Activated CD8-positive, alpha-beta T cell treated with anti-CD3 and anti-CD28 coated beads for 36 hours (primary cell): ENCODE measurements at regions not wholly inside any gene's neighbourhood (a gene's known extent, or its start where the extent isn't known, plus 50 kb on each side); places are given as distances from the start of the nearest gene placed in this dataset.

Experiments used
- ATAC-seq: fragments of 200-7000 bp; cut with Tn5 transposase; one replicate; pipeline ENCODE4 v1.10.0; 2021; ENCODE audit warnings: mild to moderate bottlenecking, moderate library complexity
- CTCF ChIA-PET: fragments of 350-600 bp; sonication (Branson Sonifier 250); formaldehyde crosslinking; loops from one replicate; lab custom pipeline; 2021; ENCODE audit warnings: antibody characterized with exemption; lab: Charles Lee
- POLR2A ChIA-PET: fragments of 350-600 bp; sonication (Branson Sonifier 250); formaldehyde crosslinking; loops from one replicate; lab custom pipeline; 2021; ENCODE audit warnings: antibody characterized with exemption; lab: Charles Lee
- DNase-seq: peaks from one replicate; pipeline ENCODE4 v3.0.0-alpha.2; 2020
- H3K27ac Mint-ChIP-seq: one replicate; pipeline ENCODE4 v1.8.0; 2021; ENCODE audit warnings: mild to moderate bottlenecking, mixed read lengths
- H3K27me3 Mint-ChIP-seq: one replicate; pipeline ENCODE4 v1.8.0; 2021; ENCODE audit warnings: mixed read lengths
- H3K36me3 Mint-ChIP-seq: one replicate; pipeline ENCODE4 v1.8.0; 2021; ENCODE audit warnings: low read depth, mixed read lengths
- H3K4me1 Mint-ChIP-seq: one replicate; pipeline ENCODE4 v1.8.0; 2021; ENCODE audit warnings: low read depth, mixed read lengths
- H3K4me3 Mint-ChIP-seq: one replicate; pipeline ENCODE4 v1.8.0; 2021; ENCODE audit warnings: mild to moderate bottlenecking, moderate library complexity, mixed read lengths
- H3K9me3 Mint-ChIP-seq: one replicate; pipeline ENCODE4 v1.8.0; 2021; ENCODE audit warnings: mixed read lengths
- intact Hi-C: fragments of 100-400 bp; cut with micrococcal nuclease; formaldehyde crosslinking; loops from one replicate; pipeline ENCODE4 v1.10.0; 2022
- TF ChIP-seq, protein P1 (sequence below): fragments of 200-600 bp; IDR thresholded peaks from one replicate; pipeline ENCODE4 v1.8.0; 2022; ENCODE audit warnings: antibody characterized with exemption, mild to moderate bottlenecking

- intact Hi-C loops = no loop called here
- TF ChIP-seq, protein P1, sequence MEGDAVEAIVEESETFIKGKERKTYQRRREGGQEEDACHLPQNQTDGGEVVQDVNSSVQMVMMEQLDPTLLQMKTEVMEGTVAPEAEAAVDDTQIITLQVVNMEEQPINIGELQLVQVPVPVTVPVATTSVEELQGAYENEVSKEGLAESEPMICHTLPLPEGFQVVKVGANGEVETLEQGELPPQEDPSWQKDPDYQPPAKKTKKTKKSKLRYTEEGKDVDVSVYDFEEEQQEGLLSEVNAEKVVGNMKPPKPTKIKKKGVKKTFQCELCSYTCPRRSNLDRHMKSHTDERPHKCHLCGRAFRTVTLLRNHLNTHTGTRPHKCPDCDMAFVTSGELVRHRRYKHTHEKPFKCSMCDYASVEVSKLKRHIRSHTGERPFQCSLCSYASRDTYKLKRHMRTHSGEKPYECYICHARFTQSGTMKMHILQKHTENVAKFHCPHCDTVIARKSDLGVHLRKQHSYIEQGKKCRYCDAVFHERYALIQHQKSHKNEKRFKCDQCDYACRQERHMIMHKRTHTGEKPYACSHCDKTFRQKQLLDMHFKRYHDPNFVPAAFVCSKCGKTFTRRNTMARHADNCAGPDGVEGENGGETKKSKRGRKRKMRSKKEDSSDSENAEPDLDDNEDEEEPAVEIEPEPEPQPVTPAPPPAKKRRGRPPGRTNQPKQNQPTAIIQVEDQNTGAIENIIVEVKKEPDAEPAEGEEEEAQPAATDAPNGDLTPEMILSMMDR = no peak
- H3K9me3 Mint-ChIP-seq = peaks cover 3% of the 10 kb centered on the region
- POLR2A ChIA-PET = interaction anchor here (0.7 kb wide), 1 partner anchor 568 kb away, joined by 3 read pairs; no protein-coding TSS in a partner anchor
- H3K27me3 Mint-ChIP-seq = no peaks in the 10 kb centered on the region
- no peak overlapping the region for H3K4me3 Mint-ChIP-seq
- no peaks in the 10 kb centered on the region for H3K36me3 Mint-ChIP-seq
- CTCF ChIA-PET = no interaction called here
- no peaks in the 10 kb centered on the region for H3K4me1 Mint-ChIP-seq
- no peak for ATAC-seq
- no peak for DNase-seq
- H3K27ac Mint-ChIP-seq = no peak overlapping the region
Measured at GRCh38 chr18:71673954-71674353, 870.2 kb downstream of the CBLN2 start.

- Mint-ChIP-seq H3K9me3 (peaks cover 2% of the 10 kb centered on the region), H3K27ac (no peak overlapping the region), H3K4me3 (no peak overlapping the region), H3K4me1 (no peaks in the 10 kb centered on the region), H3K36me3 (no peaks in the 10 kb centered on the region), H3K27me3 (no peaks in the 10 kb centered on the region)
- intact Hi-C loops = no loop called here
- ATAC-seq (no peak), DNase-seq (no peak)
- ChIA-PET CTCF (no interaction called here), POLR2A (interaction anchor here (0.7 kb wide), 1 partner anchor 569 kb away, joined by 3 read pairs; no protein-coding TSS in a partner anchor)
- TF ChIP-seq, protein P1 = no peak
Measured at GRCh38 chr18:71673498-71673897, 870.6 kb downstream of the CBLN2 start.

DNA sequence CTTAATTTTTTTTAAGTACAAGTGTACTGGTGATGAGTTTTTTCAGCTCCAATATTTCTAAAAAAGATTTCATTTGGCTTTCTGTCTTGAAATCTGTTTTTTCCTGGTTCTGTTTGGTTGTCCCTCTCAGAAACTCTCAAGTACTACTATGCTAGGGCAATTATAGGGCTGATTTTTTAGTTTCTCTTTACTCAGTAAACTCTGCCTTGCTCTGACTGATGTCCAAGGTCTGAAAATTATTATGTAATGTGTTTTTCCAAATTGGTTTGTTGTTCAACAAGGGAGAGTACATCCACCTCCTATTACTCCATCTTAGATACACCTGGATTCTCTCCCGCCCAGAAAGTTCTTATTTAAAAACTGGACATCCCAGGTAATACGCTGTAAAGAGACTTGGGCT, 877.7 kb downstream of the CBLN2 start:
- H3K36me3 Mint-ChIP-seq = no peaks in the 10 kb centered on the region
- intact Hi-C loops = no loop called here
- DNase-seq (no peak), ATAC-seq (no peak)
- CTCF ChIA-PET = no interaction called here
- no peak overlapping the region for H3K27ac Mint-ChIP-seq
- no peaks in the 10 kb centered on the region for H3K4me1 Mint-ChIP-seq
- H3K27me3 Mint-ChIP-seq = no peaks in the 10 kb centered on the region
- H3K4me3 Mint-ChIP-seq = no peak overlapping the region
- POLR2A ChIA-PET = no interaction called here
- TF ChIP-seq, protein P1 = no peak
- no peaks in the 10 kb centered on the region for H3K9me3 Mint-ChIP-seq

DNA sequence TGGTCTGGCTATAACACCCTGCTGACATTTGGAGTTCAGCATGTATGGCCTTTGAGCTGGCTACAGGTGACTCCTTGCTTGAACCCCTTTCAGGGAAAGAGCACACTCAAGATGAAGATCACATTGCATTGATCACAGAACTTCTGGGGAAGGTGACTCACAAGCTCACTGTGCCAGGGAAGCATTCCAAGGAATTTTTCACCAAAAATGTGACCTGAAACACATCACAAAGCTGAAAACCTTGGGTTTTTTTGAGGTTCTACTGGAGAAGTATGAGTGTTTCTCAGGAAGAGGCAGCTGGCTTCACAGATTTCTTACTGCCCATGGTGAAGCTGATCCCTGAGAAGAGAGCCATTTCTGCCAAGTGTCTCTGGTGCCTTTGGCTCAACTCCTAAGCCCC, 879.0 kb downstream of the CBLN2 start:
- Mint-ChIP-seq H3K4me3 (no peak overlapping the region), H3K9me3 (no peaks in the 10 kb centered on the region), H3K36me3 (no peaks in the 10 kb centered on the region), H3K27me3 (no peaks in the 10 kb centered on the region), H3K27ac (no peak overlapping the region), H3K4me1 (no peaks in the 10 kb centered on the region)
- intact Hi-C loops = no loop called here
- ChIA-PET POLR2A (no interaction called here), CTCF (no interaction called here)
- no peak for DNase-seq
- no peak for ATAC-seq
- TF ChIP-seq, protein P1 = no peak

- H3K27me3 Mint-ChIP-seq = no peaks in the 10 kb centered on the region
- TF ChIP-seq, protein P1 = no peak
- ATAC-seq = no peak
Measured at GRCh38 chr18:71643822-71644221, 900.3 kb downstream of the CBLN2 start.

More at GRCh38 chr18:71643822-71644221, 900.3 kb downstream of the CBLN2 start:
- no peak for DNase-seq
- no peaks in the 10 kb centered on the region for H3K4me1 Mint-ChIP-seq
- CTCF ChIA-PET = no interaction called here
- no peaks in the 10 kb centered on the region for H3K36me3 Mint-ChIP-seq
- no peak overlapping the region for H3K27ac Mint-ChIP-seq
- H3K9me3 Mint-ChIP-seq = no peaks in the 10 kb centered on the region
- POLR2A ChIA-PET = no interaction called here
- H3K4me3 Mint-ChIP-seq = no peak overlapping the region
- intact Hi-C loops = no loop called here
